HFFc6 (cell line): ENCODE measurements at regions not wholly inside any gene's neighbourhood (a gene's known extent, or its start where the extent isn't known, plus 50 kb on each side); places are given as distances from the start of the nearest gene placed in this dataset.

ENCODE experiments used
- DNase-seq: peaks from one replicate; pipeline ENCODE4 v3.0.0-alpha.2; 2018
- H3K27ac Mint-ChIP-seq: 2 replicates; pipeline ENCODE4 v1.8.0; 2020; ENCODE audit warnings: mild to moderate bottlenecking, mixed read lengths
- H3K27me3 Mint-ChIP-seq: 2 replicates; pipeline ENCODE4 v1.8.0; 2021; ENCODE audit warnings: mild to moderate bottlenecking, moderate library complexity, mixed read lengths; ENCODE audit not compliant: insufficient read depth
- H3K36me3 Mint-ChIP-seq: 2 replicates; pipeline ENCODE4 v1.8.0; 2021; ENCODE audit warnings: low read depth, mixed read lengths
- H3K4me1 Mint-ChIP-seq: 2 replicates; pipeline ENCODE4 v1.8.0; 2020; ENCODE audit warnings: low read depth, mixed read lengths
- H3K4me3 Mint-ChIP-seq: 2 replicates; pipeline ENCODE4 v1.8.0; 2020; ENCODE audit warnings: mild to moderate bottlenecking, moderate library complexity, mixed read lengths
- H3K9me3 Mint-ChIP-seq: 2 replicates; pipeline ENCODE4 v1.8.0; 2020; ENCODE audit warnings: mild to moderate bottlenecking, mixed read lengths
- CTCF ChIP-seq: fragments of 200-600 bp; sonication (generic); IDR thresholded peaks from 2 replicates; pipeline ENCODE4 v1.5.0; 2021; ENCODE audit warnings: antibody characterized with exemption, mild to moderate bottlenecking

DNA sequence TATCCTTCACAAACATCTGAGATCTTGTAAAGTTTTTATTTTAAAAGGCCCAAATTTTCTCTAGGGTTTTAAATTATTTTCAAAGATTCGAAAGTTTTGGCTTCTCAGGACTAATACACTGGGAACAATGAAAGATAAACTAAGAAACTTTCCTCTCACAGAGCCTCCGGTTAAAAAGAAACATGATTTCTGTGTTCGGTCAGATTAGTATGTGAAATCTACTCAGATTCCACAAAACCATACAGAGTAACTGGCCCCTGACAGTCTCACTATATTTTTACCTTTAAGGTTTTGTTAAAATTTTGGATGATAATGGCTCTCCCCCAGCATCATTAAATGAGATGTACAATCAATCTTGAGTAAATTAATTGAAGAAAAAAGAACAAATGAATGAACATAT is 471.0 kb downstream of the COL12A1 start:
- DNase-seq = no peak
- H3K4me3 Mint-ChIP-seq = no peak overlapping the region
- H3K27me3 Mint-ChIP-seq = peaks cover 2% of the 10 kb centered on the region; the same call in 1 of the 2 replicates
- H3K36me3 Mint-ChIP-seq = no peaks in the 10 kb centered on the region
- H3K27ac Mint-ChIP-seq = no peak overlapping the region
- H3K4me1 Mint-ChIP-seq = peaks cover 27% of the 10 kb centered on the region; the same call in 1 of the 2 replicates
- H3K9me3 Mint-ChIP-seq = peaks cover 3% of the 10 kb centered on the region; the same call in 1 of the 2 replicates
- no peak for TF ChIP-seq CTCF

GRCh38 chr6:74733830-74734620 is 471.8 kb downstream of the COL12A1 start:
- DNase-seq = no peak
- TF ChIP-seq CTCF = no peak
- peaks cover 2% of the 10 kb centered on the region; the same call in 1 of the 2 replicates for H3K27me3 Mint-ChIP-seq
- H3K4me3 Mint-ChIP-seq = no peak overlapping the region
- H3K36me3 Mint-ChIP-seq = no peaks in the 10 kb centered on the region
- H3K9me3 Mint-ChIP-seq = peaks cover 3% of the 10 kb centered on the region; the same call in 1 of the 2 replicates
- H3K27ac Mint-ChIP-seq = no peak overlapping the region
- H3K4me1 Mint-ChIP-seq = peaks cover 27% of the 10 kb centered on the region; the same call in 1 of the 2 replicates

DNA sequence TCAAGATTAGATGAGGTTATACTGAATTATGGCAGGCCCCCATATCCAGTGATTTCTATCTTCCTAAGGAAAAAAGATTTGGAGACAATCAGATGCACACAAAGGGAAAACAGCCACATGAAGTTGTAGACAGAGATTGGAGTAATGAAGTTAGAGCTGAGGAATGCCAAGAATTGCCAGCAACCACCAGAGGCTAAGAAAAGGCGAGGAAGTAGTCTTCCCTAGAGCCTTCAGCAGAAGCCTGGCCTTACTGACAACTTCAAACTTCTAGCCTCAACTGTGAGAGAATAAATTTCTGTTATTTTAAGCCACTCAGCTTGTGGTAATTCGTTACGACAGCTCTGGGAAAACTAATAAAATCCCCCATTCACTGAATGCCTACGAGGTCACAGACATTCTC is 473.9 kb downstream of the COL12A1 start:
- H3K4me3 Mint-ChIP-seq = no peak overlapping the region

GRCh38 chr6:74731204-74731603 is 474.6 kb downstream of the COL12A1 start:
- Mint-ChIP-seq H3K4me1 (peaks cover 27% of the 10 kb centered on the region; the same call in 1 of the 2 replicates), H3K27me3 (no peaks in the 10 kb centered on the region; the same call in 1 of the 2 replicates), H3K9me3 (no peaks in the 10 kb centered on the region), H3K4me3 (no peak overlapping the region), H3K36me3 (no peaks in the 10 kb centered on the region), H3K27ac (no peak overlapping the region)
- TF ChIP-seq CTCF = no peak
- no peak for DNase-seq

More for the DNA sequence above, 473.9 kb downstream of the COL12A1 start:
- Mint-ChIP-seq H3K9me3 (peaks cover under 1% of the 10 kb centered on the region; the same call in 1 of the 2 replicates), H3K36me3 (no peaks in the 10 kb centered on the region), H3K27ac (no peak overlapping the region), H3K27me3 (peaks cover under 1% of the 10 kb centered on the region; the same call in 1 of the 2 replicates), H3K4me1 (peaks cover 27% of the 10 kb centered on the region; the same call in 1 of the 2 replicates)
- peak; percentile 27 for DNase-seq
- no peak for TF ChIP-seq CTCF

- H3K4me3 Mint-ChIP-seq = no peak overlapping the region
- no peak for DNase-seq
- peaks cover 7% of the 10 kb centered on the region for H3K4me1 Mint-ChIP-seq
- H3K27ac Mint-ChIP-seq = no peak overlapping the region
- no peak for TF ChIP-seq CTCF
- H3K9me3 Mint-ChIP-seq = no peaks in the 10 kb centered on the region
- peaks cover 11% of the 10 kb centered on the region for H3K27me3 Mint-ChIP-seq
- H3K36me3 Mint-ChIP-seq = no peaks in the 10 kb centered on the region
Observed at GRCh38 chr6:74720923-74721322, 484.9 kb downstream of the COL12A1 start.
